Prostate gland (tissue), 2 donors: ENCODE measurements at regions not wholly inside any gene's neighbourhood (a gene's known extent, or its start where the extent isn't known, plus 50 kb on each side); places are given as distances from the start of the nearest gene placed in this dataset.

Source experiments
- POLR2A ChIP-seq: fragments of 450-650 bp; IDR thresholded peaks from one replicate; pipeline ENCODE4 v1.6.1; 2016; ENCODE audit warnings: antibody characterized with exemption, mild to moderate bottlenecking
- POLR2AphosphoS5 ChIP-seq: sonication (generic); formaldehyde crosslinking; IDR thresholded peaks from one replicate; pipeline ENCODE4 v1.6.1; 2017; ENCODE audit warnings: antibody characterized with exemption
- TF ChIP-seq, protein P1 (sequence below), 4 experiments: fragments of 200-600 bp in 2 of 4; fragments of 450-650 bp in 2 of 4; sonication (generic) in 2 of 4; IDR thresholded peaks; 1 replicate in 3 of 4; 2 replicates in 1 of 4; pipeline ENCODE4 v1.5.1; 2016 to 2019; ENCODE audit warnings: antibody characterized with exemption in 4 of 4, mild to moderate bottlenecking in 2 of 4, moderate library complexity in 2 of 4

DNA sequence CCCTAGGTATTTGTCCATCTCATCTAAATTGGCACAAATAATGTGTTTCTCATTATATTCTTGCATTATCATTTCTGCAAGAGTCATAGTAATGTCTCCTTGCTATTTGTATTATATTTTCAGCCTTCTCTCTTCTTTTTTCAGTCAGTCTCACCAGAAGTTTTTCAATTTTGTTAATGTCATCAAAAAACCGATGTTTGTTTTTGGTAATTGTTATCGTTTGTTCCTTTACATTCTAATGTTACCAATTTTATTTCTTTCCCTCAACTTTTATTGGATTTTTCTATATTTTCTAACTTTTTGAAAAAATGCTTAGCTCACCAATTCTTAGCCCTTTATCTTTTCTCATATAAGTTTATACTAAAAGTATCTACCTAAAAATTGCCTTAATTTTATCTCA is 82.2 kb upstream of the NRSN1 start:
- TF ChIP-seq, protein P1, sequence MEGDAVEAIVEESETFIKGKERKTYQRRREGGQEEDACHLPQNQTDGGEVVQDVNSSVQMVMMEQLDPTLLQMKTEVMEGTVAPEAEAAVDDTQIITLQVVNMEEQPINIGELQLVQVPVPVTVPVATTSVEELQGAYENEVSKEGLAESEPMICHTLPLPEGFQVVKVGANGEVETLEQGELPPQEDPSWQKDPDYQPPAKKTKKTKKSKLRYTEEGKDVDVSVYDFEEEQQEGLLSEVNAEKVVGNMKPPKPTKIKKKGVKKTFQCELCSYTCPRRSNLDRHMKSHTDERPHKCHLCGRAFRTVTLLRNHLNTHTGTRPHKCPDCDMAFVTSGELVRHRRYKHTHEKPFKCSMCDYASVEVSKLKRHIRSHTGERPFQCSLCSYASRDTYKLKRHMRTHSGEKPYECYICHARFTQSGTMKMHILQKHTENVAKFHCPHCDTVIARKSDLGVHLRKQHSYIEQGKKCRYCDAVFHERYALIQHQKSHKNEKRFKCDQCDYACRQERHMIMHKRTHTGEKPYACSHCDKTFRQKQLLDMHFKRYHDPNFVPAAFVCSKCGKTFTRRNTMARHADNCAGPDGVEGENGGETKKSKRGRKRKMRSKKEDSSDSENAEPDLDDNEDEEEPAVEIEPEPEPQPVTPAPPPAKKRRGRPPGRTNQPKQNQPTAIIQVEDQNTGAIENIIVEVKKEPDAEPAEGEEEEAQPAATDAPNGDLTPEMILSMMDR (IDR thresholded peaks at IDR 0.05) = no peak
- TF ChIP-seq POLR2A = no peak
- TF ChIP-seq POLR2AphosphoS5 = no peak
